Body of pancreas (tissue), 4 donors: ENCODE measurements at regions not wholly inside any gene's neighbourhood (a gene's known extent, or its start where the extent isn't known, plus 50 kb on each side); places are given as distances from the start of the nearest gene placed in this dataset.

Source experiments
- CTCF ChIP-seq, 7 experiments: fragments of 450-650 bp in 4 of 7; fragments of 200-600 bp in 3 of 7; sonication (generic) in 3 of 7; IDR thresholded peaks; one replicate each; pipeline ENCODE4 v1.5.1; 2016 to 2019; ENCODE audit warnings: antibody characterized with exemption in 7 of 7
- POLR2A ChIP-seq, 3 donors: fragments of 450-650 bp; IDR thresholded peaks; one replicate each; pipeline ENCODE4 v1.6.1; 2016; ENCODE audit warnings: antibody characterized with exemption in 3 of 3, mild to moderate bottlenecking in 2 of 3

GRCh38 chr11:122007601-122008071, 108.4 kb downstream of the BLID start:
- TF ChIP-seq CTCF (IDR thresholded peaks at IDR 0.05) (no peak), POLR2A (IDR thresholded peaks at IDR 0.05) (no peak)
